ENCODE measurements at regions not wholly inside any gene's neighbourhood (a gene's known extent, or its start where the extent isn't known, plus 50 kb on each side); places are given as distances from the start of the nearest gene placed in this dataset.

- TF ChIP-seq POLR2AphosphoS5 (IDR thresholded peaks at IDR 0.05; ENCODE audit: low read depth, low read length), result no peak
- TF ChIP-seq POLR2A (IDR thresholded peaks at IDR 0.05; ENCODE audit: low read depth, low read length), result no peak
These were observed 519.2 kb upstream of the SLITRK6 start for GRCh38 chr13:86318450-86318849.
